NCI-H1417 treated with DMSO at 0.1 percent for 48 hours (cell line): ENCODE measurements at regions not wholly inside any gene's neighbourhood (a gene's known extent, or its start where the extent isn't known, plus 50 kb on each side); places are given as distances from the start of the nearest gene placed in this dataset.
A peak's percentile ranks its signal among the peaks of the same experiment; 100 is the strongest.
"Not testable (repeated sequence)": the region's sequence is repeated elsewhere in the genome, so short reads cannot be mapped to it uniquely, and the experiment has no call there.

ENCODE experiments used
- DNase-seq: peaks from one replicate; lab custom pipeline; 2025; lab: John Stamatoyannopoulos, UW

GRCh38 chr7:121744877-121745276 lies 128.1 kb upstream of the PTPRZ1 start:
- DNase-seq, result no peak

GRCh38 chr7:121744319-121744718 lies 128.6 kb upstream of the PTPRZ1 start:
- DNase-seq, result no peak

GRCh38 chr7:121741896-121742295 lies 131.1 kb upstream of the PTPRZ1 start:
- DNase-seq, result no peak

- DNase-seq, result no peak
Observed at GRCh38 chr7:121739465-121739864, 133.5 kb upstream of the PTPRZ1 start.

GRCh38 chr7:121730869-121731268 lies 142.1 kb upstream of the PTPRZ1 start:
- DNase-seq, result no peak

- no peak for DNase-seq
Observed at GRCh38 chr7:121714559-121715303, 158.2 kb upstream of the PTPRZ1 start.

GRCh38 chr7:121712961-121713360 lies 160.0 kb upstream of the PTPRZ1 start:
- not testable (repeated sequence) for DNase-seq

- DNase-seq, result no peak
Observed at GRCh38 chr7:121697731-121698316, 175.1 kb upstream of the PTPRZ1 start.

GRCh38 chr7:121696954-121697353 lies 176.0 kb upstream of the PTPRZ1 start:
- DNase-seq, result no peak

GRCh38 chr7:121689749-121690148 lies 183.2 kb upstream of the PTPRZ1 start:
- no peak for DNase-seq

GRCh38 chr7:121681700-121682099 lies 191.3 kb upstream of the PTPRZ1 start:
- no peak for DNase-seq

- DNase-seq, result no peak
Observed at GRCh38 chr7:121676168-121676567, 196.8 kb upstream of the PTPRZ1 start.

GRCh38 chr7:121674455-121674854 lies 198.5 kb upstream of the PTPRZ1 start:
- DNase-seq, result not testable (repeated sequence)

GRCh38 chr7:121669144-121669543 lies 203.8 kb upstream of the PTPRZ1 start:
- no peak for DNase-seq

GRCh38 chr7:121666306-121666705 lies 206.7 kb upstream of the PTPRZ1 start:
- no peak for DNase-seq

- DNase-seq, result no peak
Observed at GRCh38 chr7:121643320-121643719, 229.6 kb upstream of the PTPRZ1 start.

- DNase-seq, result peak; percentile 80
Observed at GRCh38 chr7:121639705-121640104, 233.3 kb upstream of the PTPRZ1 start.

- DNase-seq, result no peak
Observed at GRCh38 chr7:121638286-121638685, 234.7 kb upstream of the PTPRZ1 start.

- no peak for DNase-seq
Observed at GRCh38 chr7:121634356-121634755, 238.2 kb upstream of the FAM3C start.

GRCh38 chr7:121633186-121633585 lies 237.1 kb upstream of the FAM3C start:
- no peak for DNase-seq

GRCh38 chr7:121624958-121625357 lies 228.8 kb upstream of the FAM3C start:
- DNase-seq, result no peak

- DNase-seq, result no peak
Observed at GRCh38 chr7:121623130-121623872, 227.2 kb upstream of the FAM3C start.

- DNase-seq, result no peak
Observed at GRCh38 chr7:121621937-121622336, 225.8 kb upstream of the FAM3C start.
